Uterus (tissue), 3 donors: ENCODE measurements at regions not wholly inside any gene's neighbourhood (a gene's known extent, or its start where the extent isn't known, plus 50 kb on each side); places are given as distances from the start of the nearest gene placed in this dataset.

Source experiments
- DNase-seq, 2 donors: peaks; one replicate each; pipeline ENCODE4 v3.0.0-alpha.2; 2019 to 2020
- H3K27ac ChIP-seq, 2 donors: fragments of 200-600 bp; sonication (generic); 1 replicate in 1 of 2; 2 replicates in 1 of 2; pipeline ENCODE4 v1.5.1; 2016 to 2018
- H3K27me3 ChIP-seq, 2 donors: fragments of 200-600 bp; sonication (generic); one replicate each; pipeline ENCODE4 v1.5.1; 2018 to 2019; ENCODE audit warnings: control low read depth in 1 of 2
- H3K36me3 ChIP-seq, 2 donors: fragments of 200-600 bp; sonication (generic); one replicate each; pipeline ENCODE4 v1.5.1; 2019; ENCODE audit warnings: control low read depth in 1 of 2
- H3K4me1 ChIP-seq, 2 donors: fragments of 200-600 bp; sonication (generic); one replicate each; pipeline ENCODE4 v1.5.1; 2018 to 2019; ENCODE audit warnings: control low read depth in 1 of 2
- H3K4me3 ChIP-seq, 2 donors: fragments of 200-600 bp; sonication (generic); 1 replicate in 1 of 2; 2 replicates in 1 of 2; pipeline ENCODE4 v1.5.1; 2018 to 2019; ENCODE audit warnings: mild to moderate bottlenecking in 1 of 2
- H3K9me3 ChIP-seq, 2 donors: fragments of 200-600 bp; sonication (generic); one replicate each; pipeline ENCODE4 v1.5.1; 2019; ENCODE audit warnings: control low read depth in 1 of 2
- POLR2A ChIP-seq, 2 donors: fragments of 450-650 bp; IDR thresholded peaks; one replicate each; pipeline ENCODE4 v1.6.1; 2016; ENCODE audit warnings: antibody characterized with exemption in 2 of 2, mild to moderate bottlenecking in 1 of 2, moderate library complexity in 1 of 2
- intact Hi-C: fragments of 100-400 bp; cut with DNase I; formaldehyde crosslinking; loops from one replicate; pipeline ENCODE4 v1.15.1; 2023; ENCODE audit warnings: low total_unique reads
- TF ChIP-seq, protein P1 (sequence below), 4 experiments: fragments of 200-600 bp in 2 of 4; fragments of 450-650 bp in 2 of 4; sonication (generic) in 2 of 4; IDR thresholded peaks; one replicate each; pipeline ENCODE4 v1.5.1; 2016 to 2019; ENCODE audit warnings: antibody characterized with exemption in 4 of 4, mild to moderate bottlenecking in 2 of 4, moderate library complexity in 1 of 4
- donor health status: DM: yes; HTN: yes; CAD: no.

DNA sequence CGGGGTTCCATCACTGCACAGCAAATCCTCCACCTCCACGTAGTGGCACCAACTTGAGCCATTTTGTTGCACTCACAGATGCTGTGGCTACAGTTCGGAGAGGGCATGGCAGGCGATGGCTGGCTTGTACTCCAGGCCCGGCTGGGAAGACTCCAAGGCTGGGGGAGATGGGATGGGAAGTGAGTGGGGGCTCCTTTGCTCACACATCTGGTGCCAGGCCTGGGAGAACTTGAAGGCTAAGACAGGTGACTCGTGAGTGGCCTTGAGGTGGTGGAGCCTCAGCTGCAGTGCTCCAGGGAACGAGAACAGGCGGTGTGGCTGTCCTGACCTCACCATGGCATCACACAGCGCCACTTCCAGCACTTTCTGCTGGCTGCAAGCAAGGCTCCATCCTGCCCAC lies 87.9 kb downstream of the PLXNA1 start:
- H3K27ac ChIP-seq: no peak overlapping the region
- H3K4me1 ChIP-seq: no peaks in the 10 kb centered on the region
- H3K9me3 ChIP-seq: no peaks in the 10 kb centered on the region
- DNase-seq: no peak
- TF ChIP-seq POLR2A (IDR thresholded peaks at IDR 0.05): no peak
- TF ChIP-seq, protein P1, sequence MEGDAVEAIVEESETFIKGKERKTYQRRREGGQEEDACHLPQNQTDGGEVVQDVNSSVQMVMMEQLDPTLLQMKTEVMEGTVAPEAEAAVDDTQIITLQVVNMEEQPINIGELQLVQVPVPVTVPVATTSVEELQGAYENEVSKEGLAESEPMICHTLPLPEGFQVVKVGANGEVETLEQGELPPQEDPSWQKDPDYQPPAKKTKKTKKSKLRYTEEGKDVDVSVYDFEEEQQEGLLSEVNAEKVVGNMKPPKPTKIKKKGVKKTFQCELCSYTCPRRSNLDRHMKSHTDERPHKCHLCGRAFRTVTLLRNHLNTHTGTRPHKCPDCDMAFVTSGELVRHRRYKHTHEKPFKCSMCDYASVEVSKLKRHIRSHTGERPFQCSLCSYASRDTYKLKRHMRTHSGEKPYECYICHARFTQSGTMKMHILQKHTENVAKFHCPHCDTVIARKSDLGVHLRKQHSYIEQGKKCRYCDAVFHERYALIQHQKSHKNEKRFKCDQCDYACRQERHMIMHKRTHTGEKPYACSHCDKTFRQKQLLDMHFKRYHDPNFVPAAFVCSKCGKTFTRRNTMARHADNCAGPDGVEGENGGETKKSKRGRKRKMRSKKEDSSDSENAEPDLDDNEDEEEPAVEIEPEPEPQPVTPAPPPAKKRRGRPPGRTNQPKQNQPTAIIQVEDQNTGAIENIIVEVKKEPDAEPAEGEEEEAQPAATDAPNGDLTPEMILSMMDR (IDR thresholded peaks at IDR 0.05): no peak
- intact Hi-C loops: no loop called here
- no peaks in the 10 kb centered on the region for H3K27me3 ChIP-seq
- no peak overlapping the region for H3K4me3 ChIP-seq
- H3K36me3 ChIP-seq: no peaks in the 10 kb centered on the region

DNA sequence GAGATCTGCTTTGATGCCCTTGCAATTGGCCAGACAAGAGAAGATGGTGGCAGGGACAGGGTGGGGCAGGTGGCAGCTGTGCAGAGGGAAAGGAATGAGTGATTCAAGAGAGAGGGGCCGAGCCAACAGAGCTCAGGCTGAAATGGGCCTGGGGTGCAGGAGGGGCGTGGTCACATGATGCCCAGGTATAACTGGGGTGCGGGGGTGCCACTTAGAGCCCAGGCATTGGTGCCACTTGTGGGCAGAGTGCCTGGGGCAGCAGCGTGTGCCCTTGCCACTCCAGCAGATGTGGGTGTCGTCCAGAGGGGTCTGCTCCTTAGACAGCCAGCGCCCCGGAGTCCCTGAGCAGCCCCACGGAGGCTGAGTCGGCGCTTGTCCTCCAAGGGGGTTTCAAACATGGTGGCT lies 88.7 kb downstream of the PLXNA1 start:
- DNase-seq: no peak
- Histone ChIP-seq H3K4me3 (no peak overlapping the region), H3K27me3 (no peaks in the 10 kb centered on the region), H3K36me3 (no peaks in the 10 kb centered on the region), H3K9me3 (no peaks in the 10 kb centered on the region), H3K27ac (no peak overlapping the region), H3K4me1 (no peaks in the 10 kb centered on the region)
- TF ChIP-seq, protein P1 (IDR thresholded peaks at IDR 0.05): no peak
- TF ChIP-seq POLR2A (IDR thresholded peaks at IDR 0.05): no peak
- intact Hi-C loops: no loop called here

DNA sequence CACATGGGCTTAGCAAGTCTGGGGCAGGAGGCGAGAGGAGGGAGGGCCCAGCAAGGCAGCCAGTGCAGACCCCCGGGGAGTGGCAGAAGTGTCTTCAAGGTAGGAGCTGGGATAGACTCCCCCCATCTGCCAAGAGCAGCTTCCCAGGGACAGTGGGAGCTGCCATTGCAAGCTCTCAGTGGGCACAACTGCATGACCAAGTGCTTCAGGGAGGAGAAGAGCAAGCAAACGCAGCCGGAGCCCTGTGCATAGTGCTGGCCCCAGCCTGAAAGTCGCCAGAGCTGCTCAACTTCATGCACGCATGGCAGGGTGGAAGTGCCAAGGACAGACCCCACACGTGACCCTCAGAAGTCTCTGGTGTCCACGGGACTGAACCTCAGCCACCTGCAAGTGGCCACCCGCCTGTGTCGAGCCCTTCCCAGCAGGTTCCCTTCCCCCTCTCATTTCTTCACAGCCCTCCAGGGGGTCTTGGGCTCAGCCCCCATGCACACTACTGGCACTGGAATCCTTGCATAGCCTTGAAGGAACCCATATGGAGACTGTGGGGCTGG lies 89.4 kb downstream of the PLXNA1 start:
- H3K4me1 ChIP-seq: no peaks in the 10 kb centered on the region
- TF ChIP-seq, protein P1 (IDR thresholded peaks at IDR 0.05): no peak
- no peak for TF ChIP-seq POLR2A (IDR thresholded peaks at IDR 0.05)
- no peaks in the 10 kb centered on the region for H3K9me3 ChIP-seq
- DNase-seq: no peak
- no peaks in the 10 kb centered on the region for H3K36me3 ChIP-seq
- intact Hi-C loops: no loop called here
- H3K27me3 ChIP-seq: no peaks in the 10 kb centered on the region
- H3K4me3 ChIP-seq: no peak overlapping the region
- no peak overlapping the region for H3K27ac ChIP-seq

DNA sequence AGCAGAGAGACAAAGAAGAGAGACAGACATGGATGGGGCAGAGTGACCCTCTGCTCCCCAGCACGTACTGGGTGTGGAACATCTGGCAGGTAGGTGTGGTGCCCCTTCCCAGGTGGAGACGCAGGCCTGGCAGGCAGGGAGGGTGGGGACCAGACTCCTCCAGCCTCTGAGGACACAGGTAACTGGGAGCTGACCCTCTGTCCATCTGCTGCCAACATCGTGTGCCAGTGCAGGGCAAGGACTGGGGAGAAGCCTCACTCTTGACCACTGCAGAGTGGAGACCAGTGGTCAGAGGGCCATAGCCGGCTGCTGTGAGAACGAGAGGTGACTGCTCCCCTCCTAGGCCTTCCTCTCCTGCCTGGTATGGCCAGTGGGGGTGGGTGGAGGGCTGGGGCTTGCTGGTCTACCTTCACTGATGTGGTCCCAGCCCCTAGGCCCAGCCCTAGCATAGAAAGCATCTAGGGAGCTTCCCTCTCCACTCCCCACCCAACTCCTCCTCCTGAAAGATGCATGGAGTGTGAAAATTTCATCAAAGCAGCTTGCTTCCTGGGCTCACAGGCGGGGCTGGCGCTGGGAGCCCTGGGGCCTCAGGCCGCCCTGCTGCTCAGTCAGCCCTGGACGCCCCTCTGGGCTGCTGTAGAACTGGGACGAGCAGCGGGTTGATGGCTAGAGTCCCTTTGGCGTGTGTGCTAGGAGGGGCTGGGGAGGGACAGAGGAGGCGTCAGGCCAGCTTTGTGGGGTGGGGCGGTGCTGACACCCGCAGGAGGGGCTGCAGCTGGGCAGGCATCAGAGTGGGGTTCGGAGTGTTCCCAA lies 90.3 kb downstream of the PLXNA1 start:
- H3K4me3 ChIP-seq: no peak overlapping the region
- DNase-seq: no peak
- intact Hi-C loops: no loop called here
- no peak for TF ChIP-seq POLR2A (IDR thresholded peaks at IDR 0.05)
- TF ChIP-seq, protein P1 (IDR thresholded peaks at IDR 0.05): no peak
- no peaks in the 10 kb centered on the region for H3K27me3 ChIP-seq
- H3K36me3 ChIP-seq: no peaks in the 10 kb centered on the region
- H3K27ac ChIP-seq: no peak overlapping the region
- H3K9me3 ChIP-seq: no peaks in the 10 kb centered on the region
- H3K4me1 ChIP-seq: no peaks in the 10 kb centered on the region
